DMS53 treated with DMSO at 0.1 percent for 48 hours (cell line): ENCODE measurements at regions not wholly inside any gene's neighbourhood (a gene's known extent, or its start where the extent isn't known, plus 50 kb on each side); places are given as distances from the start of the nearest gene placed in this dataset.

ENCODE experiments used
- DNase-seq: peaks from one replicate; lab custom pipeline; 2025; ENCODE audit not compliant: unreplicated experiment; lab: John Stamatoyannopoulos, UW

GRCh38 chr5:135667673-135668072 is 88.9 kb upstream of the CXCL14 start:
- DNase-seq: peak; percentile 70

GRCh38 chr5:135667204-135667603 is 88.4 kb upstream of the CXCL14 start:
- no peak for DNase-seq

- DNase-seq: no peak
These were observed 83.9 kb upstream of the CXCL14 start for GRCh38 chr5:135662683-135663082.

- DNase-seq: no peak
These were observed 83.3 kb upstream of the CXCL14 start for GRCh38 chr5:135662061-135662481.

- peak; percentile 15 for DNase-seq
These were observed 82.2 kb upstream of the CXCL14 start for GRCh38 chr5:135660826-135661575.

- DNase-seq: no peak
These were observed 78.9 kb upstream of the CXCL14 start for GRCh38 chr5:135657536-135658305.

- DNase-seq: no peak
These were observed 76.7 kb upstream of the CXCL14 start for GRCh38 chr5:135655468-135655815.

GRCh38 chr5:135654761-135655467 is 76.1 kb upstream of the CXCL14 start:
- no peak for DNase-seq

GRCh38 chr5:135651156-135651555 is 72.4 kb upstream of the CXCL14 start:
- DNase-seq: peak; percentile 7

GRCh38 chr5:135650081-135650480 is 71.3 kb upstream of the CXCL14 start:
- no peak for DNase-seq

- DNase-seq: no peak
These were observed 70.6 kb upstream of the CXCL14 start for GRCh38 chr5:135649435-135649834.

- no peak for DNase-seq
These were observed 69.3 kb upstream of the CXCL14 start for GRCh38 chr5:135648116-135648515.

- DNase-seq: no peak
These were observed 66.8 kb upstream of the CXCL14 start for GRCh38 chr5:135645336-135646180.

- no peak for DNase-seq
These were observed 66.0 kb upstream of the CXCL14 start for GRCh38 chr5:135644816-135645215.

GRCh38 chr5:135643881-135644766 is 65.3 kb upstream of the CXCL14 start:
- no peak for DNase-seq

- DNase-seq: no peak
These were observed 64.1 kb upstream of the CXCL14 start for GRCh38 chr5:135642934-135643333.

- DNase-seq: no peak
These were observed 63.7 kb upstream of the CXCL14 start for GRCh38 chr5:135642488-135642870.

GRCh38 chr5:135641734-135642487 is 63.1 kb upstream of the CXCL14 start:
- DNase-seq: no peak

- DNase-seq: no peak
These were observed 62.5 kb upstream of the CXCL14 start for GRCh38 chr5:135641319-135641718.
